Natural killer cell treated with Interleukin-12 subunit alpha and Interleukin-12 subunit beta and Interleukin-15 and Interleukin-18, amount 100 ng/mL, for 72 hours (primary cell): ENCODE measurements at regions not wholly inside any gene's neighbourhood (a gene's known extent, or its start where the extent isn't known, plus 50 kb on each side); places are given as distances from the start of the nearest gene placed in this dataset.

ENCODE experiments used
- ATAC-seq, 2 donors: fragments of 150-1000 bp; cut with Tn5 transposase in 1 of 2; sonication (Bioruptor Pico), chemical (Tn5 transposase) in 1 of 2; 2 replicates each; pipeline ENCODE4 v1.10.0; 2021
- DNase-seq: peaks from one replicate; pipeline ENCODE4 v3.0.0; 2022; ENCODE audit warnings: low spot score
- H3K27ac Mint-ChIP-seq, 2 donors: 1 replicate in 1 of 2; 2 replicates in 1 of 2; pipeline ENCODE4 v1.8.0; 2022; ENCODE audit warnings: mixed read lengths in 2 of 2, mild to moderate bottlenecking in 1 of 2, moderate library complexity in 1 of 2
- H3K27me3 Mint-ChIP-seq, 2 donors: 1 replicate in 1 of 2; 2 replicates in 1 of 2; pipeline ENCODE4 v1.8.0; 2022; ENCODE audit warnings: mixed read lengths in 2 of 2
- H3K36me3 Mint-ChIP-seq: one replicate; pipeline ENCODE4 v1.8.0; 2022; ENCODE audit warnings: mixed read lengths
- H3K4me1 Mint-ChIP-seq, 2 donors: 1 replicate in 1 of 2; 2 replicates in 1 of 2; pipeline ENCODE4 v1.8.0; 2022; ENCODE audit warnings: low read depth in 2 of 2, mixed read lengths in 2 of 2, mild to moderate bottlenecking in 1 of 2
- H3K4me3 Mint-ChIP-seq: one replicate; pipeline ENCODE4 v1.8.0; 2022; ENCODE audit warnings: mixed read lengths
- H3K9me3 Mint-ChIP-seq: 2 replicates; pipeline ENCODE4 v1.8.0; 2022; ENCODE audit warnings: mixed read lengths

DNA sequence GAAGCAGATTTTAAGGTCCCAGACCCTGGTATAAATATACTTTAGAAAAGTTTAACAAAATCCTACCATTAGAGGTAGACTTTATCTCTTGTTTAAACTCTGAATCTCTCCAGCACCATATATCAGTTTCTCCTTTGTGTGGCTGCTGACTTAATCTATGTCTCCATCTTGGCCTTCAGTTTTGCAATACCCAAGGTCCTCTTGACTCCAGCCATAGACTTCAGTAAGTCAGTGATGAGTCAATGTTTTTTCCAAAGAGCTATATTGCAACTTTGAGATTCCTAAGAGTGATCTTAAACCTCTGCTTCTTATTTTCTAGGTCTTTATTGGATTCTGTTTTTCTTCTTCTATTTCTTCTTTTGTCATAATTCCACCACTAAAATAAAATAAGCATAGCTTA, 50.8 kb upstream of the ADGRL3 start:
- Mint-ChIP-seq H3K36me3 (peaks cover 4% of the 10 kb centered on the region), H3K4me1 (no peaks in the 10 kb centered on the region), H3K27ac (no peak overlapping the region), H3K27me3 (no peaks in the 10 kb centered on the region), H3K9me3 (peaks cover 13% of the 10 kb centered on the region), H3K4me3 (no peak overlapping the region)
- ATAC-seq (no peak), DNase-seq (no peak)
